Right forelimb (tissue), 1 donor: ENCODE measurements at regions not wholly inside any gene's neighbourhood (a gene's known extent, or its start where the extent isn't known, plus 50 kb on each side); places are given as distances from the start of the nearest gene placed in this dataset.
A peak's percentile ranks its signal among the peaks of the same experiment; 100 is the strongest.
"Not testable (repeated sequence)": the region's sequence is repeated elsewhere in the genome, so short reads cannot be mapped to it uniquely, and the experiment has no call there.

Source experiments
- DNase-seq: peaks from one replicate; pipeline ENCODE4 v3.0.0-alpha.2; 2018

GRCh38 chr5:43804723-43805122 is 201.7 kb downstream of the NNT start:
- DNase-seq: no peak

GRCh38 chr5:43804041-43804440 is 201.1 kb downstream of the NNT start:
- DNase-seq: no peak

GRCh38 chr5:43802651-43803050 is 199.7 kb downstream of the NNT start:
- no peak for DNase-seq

GRCh38 chr5:43802119-43802518 is 199.1 kb downstream of the NNT start:
- DNase-seq: no peak

- no peak for DNase-seq
Measured at GRCh38 chr5:43798740-43799139, 195.8 kb downstream of the NNT start.

- DNase-seq: not testable (repeated sequence)
Measured at GRCh38 chr5:43791880-43792279, 188.9 kb downstream of the NNT start.

- DNase-seq: no peak
Measured at GRCh38 chr5:43785198-43785597, 182.2 kb downstream of the NNT start.

- no peak for DNase-seq
Measured at GRCh38 chr5:43780586-43780985, 177.6 kb downstream of the NNT start.

GRCh38 chr5:43774881-43775399 is 172.0 kb downstream of the NNT start:
- no peak for DNase-seq

GRCh38 chr5:43773478-43773844 is 170.5 kb downstream of the NNT start:
- no peak for DNase-seq

GRCh38 chr5:43772764-43773477 is 169.9 kb downstream of the NNT start:
- DNase-seq: no peak

GRCh38 chr5:43772458-43772763 is 169.4 kb downstream of the NNT start:
- no peak for DNase-seq

- no peak for DNase-seq
Measured at GRCh38 chr5:43771611-43772031, 168.6 kb downstream of the NNT start.

GRCh38 chr5:43769571-43770355 is 166.8 kb downstream of the NNT start:
- peak; percentile 54 for DNase-seq
